Activated CD4-positive, alpha-beta memory T cell treated with anti-CD3 and anti-CD28 coated beads, Interleukin-2, amount 10 ng/mL, durations not matched to agents 7 days and 5 days (primary cell): ENCODE measurements at regions not wholly inside any gene's neighbourhood (a gene's known extent, or its start where the extent isn't known, plus 50 kb on each side); places are given as distances from the start of the nearest gene placed in this dataset.

ENCODE experiments used
- CTCF ChIA-PET: fragments of 350-600 bp; sonication (Branson Sonifier 250); formaldehyde crosslinking; loops from one replicate; lab custom pipeline; 2021; ENCODE audit warnings: antibody characterized with exemption, inconsistent platforms; lab: Charles Lee
- POLR2A ChIA-PET: fragments of 350-600 bp; sonication (Branson Sonifier 250); formaldehyde crosslinking; loops from one replicate; lab custom pipeline; 2021; ENCODE audit warnings: antibody characterized with exemption; lab: Charles Lee
- DNase-seq: peaks from one replicate; pipeline ENCODE4 v3.0.0-alpha.2; 2020
- H3K27ac Mint-ChIP-seq: one replicate; pipeline ENCODE4 v1.8.0; 2021; ENCODE audit warnings: mild to moderate bottlenecking, mixed read lengths
- H3K27me3 Mint-ChIP-seq: one replicate; pipeline ENCODE4 v1.8.0; 2021; ENCODE audit warnings: mixed read lengths
- H3K36me3 Mint-ChIP-seq: one replicate; pipeline ENCODE4 v1.8.0; 2021; ENCODE audit warnings: low read depth, mixed read lengths
- H3K4me1 Mint-ChIP-seq: one replicate; pipeline ENCODE4 v1.8.0; 2021; ENCODE audit warnings: mixed read lengths
- H3K4me3 Mint-ChIP-seq: one replicate; pipeline ENCODE4 v1.8.0; 2021; ENCODE audit warnings: mild to moderate bottlenecking, mixed read lengths
- H3K9me3 Mint-ChIP-seq: one replicate; pipeline ENCODE4 v1.8.0; 2021; ENCODE audit warnings: mixed read lengths

GRCh38 chr21:23743821-23744220 is 1863.5 kb downstream of the MRPL39 start:
- Mint-ChIP-seq H3K27me3 (no peaks in the 10 kb centered on the region), H3K4me3 (no peak overlapping the region), H3K4me1 (no peaks in the 10 kb centered on the region), H3K9me3 (peaks cover 10% of the 10 kb centered on the region), H3K27ac (no peak overlapping the region), H3K36me3 (no peaks in the 10 kb centered on the region)
- no peak for DNase-seq
- ChIA-PET POLR2A (no interaction called here), CTCF (no interaction called here)

GRCh38 chr21:23740463-23740862 is 1866.8 kb downstream of the MRPL39 start:
- ChIA-PET POLR2A (no interaction called here), CTCF (no interaction called here)
- no peak overlapping the region for H3K27ac Mint-ChIP-seq
- DNase-seq: no peak
- H3K4me1 Mint-ChIP-seq: no peaks in the 10 kb centered on the region
- no peak overlapping the region for H3K4me3 Mint-ChIP-seq
- no peaks in the 10 kb centered on the region for H3K36me3 Mint-ChIP-seq
- H3K9me3 Mint-ChIP-seq: peaks cover 4% of the 10 kb centered on the region
- H3K27me3 Mint-ChIP-seq: no peaks in the 10 kb centered on the region

GRCh38 chr21:23732776-23733175 is 1874.5 kb downstream of the MRPL39 start:
- DNase-seq: no peak
- Mint-ChIP-seq H3K36me3 (no peaks in the 10 kb centered on the region), H3K4me3 (no peak overlapping the region), H3K9me3 (peaks cover 2% of the 10 kb centered on the region), H3K27me3 (no peaks in the 10 kb centered on the region), H3K4me1 (no peaks in the 10 kb centered on the region), H3K27ac (no peak overlapping the region)
- ChIA-PET CTCF (no interaction called here), POLR2A (no interaction called here)

GRCh38 chr21:23729331-23729730 is 1878.0 kb downstream of the MRPL39 start:
- H3K36me3 Mint-ChIP-seq: no peaks in the 10 kb centered on the region
- DNase-seq: no peak
- no peak overlapping the region for H3K27ac Mint-ChIP-seq
- H3K4me1 Mint-ChIP-seq: no peaks in the 10 kb centered on the region
- no peaks in the 10 kb centered on the region for H3K27me3 Mint-ChIP-seq
- H3K9me3 Mint-ChIP-seq: peaks cover 2% of the 10 kb centered on the region
- ChIA-PET POLR2A (no interaction called here), CTCF (interaction anchor here (0.7 kb wide), 1 partner anchor 11 kb away, joined by 4 read pairs; no protein-coding TSS in a partner anchor)
- no peak overlapping the region for H3K4me3 Mint-ChIP-seq

GRCh38 chr21:23725576-23725975 is 1881.7 kb downstream of the MRPL39 start:
- Mint-ChIP-seq H3K27me3 (no peaks in the 10 kb centered on the region), H3K4me1 (no peaks in the 10 kb centered on the region), H3K4me3 (no peak overlapping the region), H3K27ac (no peak overlapping the region), H3K36me3 (no peaks in the 10 kb centered on the region), H3K9me3 (no peaks in the 10 kb centered on the region)
- DNase-seq: no peak
- POLR2A ChIA-PET: no interaction called here
- CTCF ChIA-PET: no interaction called here

- H3K4me1 Mint-ChIP-seq: no peaks in the 10 kb centered on the region
- CTCF ChIA-PET: no interaction called here
- no peak overlapping the region for H3K27ac Mint-ChIP-seq
- DNase-seq: no peak
- no peaks in the 10 kb centered on the region for H3K36me3 Mint-ChIP-seq
- POLR2A ChIA-PET: no interaction called here
- H3K4me3 Mint-ChIP-seq: no peak overlapping the region
- no peaks in the 10 kb centered on the region for H3K9me3 Mint-ChIP-seq
- H3K27me3 Mint-ChIP-seq: no peaks in the 10 kb centered on the region
These were observed 1888.6 kb downstream of the MRPL39 start for GRCh38 chr21:23718446-23719285.

GRCh38 chr21:23712166-23712565 is 1895.1 kb downstream of the MRPL39 start:
- H3K27ac Mint-ChIP-seq: no peak overlapping the region
- H3K4me3 Mint-ChIP-seq: no peak overlapping the region
- no peaks in the 10 kb centered on the region for H3K9me3 Mint-ChIP-seq
- H3K36me3 Mint-ChIP-seq: no peaks in the 10 kb centered on the region
- CTCF ChIA-PET: no interaction called here
- no peaks in the 10 kb centered on the region for H3K27me3 Mint-ChIP-seq
- POLR2A ChIA-PET: no interaction called here
- no peak for DNase-seq
- H3K4me1 Mint-ChIP-seq: no peaks in the 10 kb centered on the region

- no peaks in the 10 kb centered on the region for H3K4me1 Mint-ChIP-seq
- no peak overlapping the region for H3K27ac Mint-ChIP-seq
- DNase-seq: no peak
- H3K9me3 Mint-ChIP-seq: peaks cover 8% of the 10 kb centered on the region
- ChIA-PET POLR2A (no interaction called here), CTCF (no interaction called here)
- no peak overlapping the region for H3K4me3 Mint-ChIP-seq
- H3K36me3 Mint-ChIP-seq: no peaks in the 10 kb centered on the region
- H3K27me3 Mint-ChIP-seq: no peaks in the 10 kb centered on the region
These were observed 1900.8 kb downstream of the MRPL39 start for GRCh38 chr21:23706431-23706830.

GRCh38 chr21:23699402-23699801 is 1907.9 kb downstream of the MRPL39 start:
- ChIA-PET CTCF (no interaction called here), POLR2A (no interaction called here)
- Mint-ChIP-seq H3K9me3 (peaks cover 25% of the 10 kb centered on the region), H3K36me3 (no peaks in the 10 kb centered on the region), H3K4me3 (no peak overlapping the region), H3K27me3 (no peaks in the 10 kb centered on the region), H3K4me1 (no peaks in the 10 kb centered on the region), H3K27ac (no peak overlapping the region)
- DNase-seq: no peak

GRCh38 chr21:23698619-23699018 is 1908.7 kb downstream of the MRPL39 start:
- H3K27ac Mint-ChIP-seq: no peak overlapping the region
- H3K4me1 Mint-ChIP-seq: no peaks in the 10 kb centered on the region
- H3K36me3 Mint-ChIP-seq: no peaks in the 10 kb centered on the region
- POLR2A ChIA-PET: no interaction called here
- H3K27me3 Mint-ChIP-seq: no peaks in the 10 kb centered on the region
- H3K9me3 Mint-ChIP-seq: peaks cover 25% of the 10 kb centered on the region
- no peak overlapping the region for H3K4me3 Mint-ChIP-seq
- CTCF ChIA-PET: no interaction called here
- no peak for DNase-seq

- ChIA-PET POLR2A (interaction anchor here (1.4 kb wide), 1 partner anchor 31 kb away, joined by 4 read pairs; no protein-coding TSS in a partner anchor), CTCF (no interaction called here)
- Mint-ChIP-seq H3K27me3 (no peaks in the 10 kb centered on the region), H3K9me3 (peaks cover 12% of the 10 kb centered on the region), H3K4me3 (no peak overlapping the region), H3K27ac (no peak overlapping the region), H3K36me3 (no peaks in the 10 kb centered on the region), H3K4me1 (no peaks in the 10 kb centered on the region)
- no peak for DNase-seq
These were observed 1911.8 kb downstream of the MRPL39 start for GRCh38 chr21:23695443-23695842.

- Mint-ChIP-seq H3K27ac (no peak overlapping the region), H3K36me3 (no peaks in the 10 kb centered on the region), H3K4me3 (no peak overlapping the region), H3K4me1 (no peaks in the 10 kb centered on the region), H3K27me3 (no peaks in the 10 kb centered on the region), H3K9me3 (peaks cover 8% of the 10 kb centered on the region)
- POLR2A ChIA-PET: no interaction called here
- CTCF ChIA-PET: no interaction called here
- DNase-seq: no peak
These were observed 1912.9 kb downstream of the MRPL39 start for GRCh38 chr21:23694390-23694789.

GRCh38 chr21:23690316-23690715 is 1917.0 kb downstream of the MRPL39 start:
- no peaks in the 10 kb centered on the region for H3K9me3 Mint-ChIP-seq
- POLR2A ChIA-PET: no interaction called here
- no peak overlapping the region for H3K27ac Mint-ChIP-seq
- H3K36me3 Mint-ChIP-seq: no peaks in the 10 kb centered on the region
- CTCF ChIA-PET: no interaction called here
- no peak for DNase-seq
- H3K27me3 Mint-ChIP-seq: no peaks in the 10 kb centered on the region
- no peaks in the 10 kb centered on the region for H3K4me1 Mint-ChIP-seq
- no peak overlapping the region for H3K4me3 Mint-ChIP-seq
